KMS-11 (cell line): ENCODE measurements at regions not wholly inside any gene's neighbourhood (a gene's known extent, or its start where the extent isn't known, plus 50 kb on each side); places are given as distances from the start of the nearest gene placed in this dataset.

Source experiments
- H2AFZ ChIP-seq: fragments of 200-600 bp; sonication (generic); 2 replicates; pipeline ENCODE4 v1.6.1; 2016; ENCODE audit warnings: antibody characterized with exemption, mixed run types, low read depth
- H3K27ac ChIP-seq: fragments of 200-600 bp; sonication (generic); 2 replicates; pipeline ENCODE4 v1.6.1; 2016; ENCODE audit warnings: mild to moderate bottlenecking, mixed run types
- H3K27me3 ChIP-seq: fragments of 200-600 bp; sonication (generic); 2 replicates; pipeline ENCODE4 v1.6.1; 2017; ENCODE audit warnings: mild to moderate bottlenecking, low read depth, mixed run types, moderate library complexity; ENCODE audit not compliant: insufficient read depth
- H3K36me3 ChIP-seq: fragments of 200-600 bp; sonication (generic); 2 replicates; pipeline ENCODE4 v1.6.1; 2017; ENCODE audit warnings: mild to moderate bottlenecking, mixed run types; ENCODE audit not compliant: insufficient read depth
- H3K4me1 ChIP-seq: fragments of 200-600 bp; sonication (generic); 2 replicates; pipeline ENCODE4 v1.6.1; 2016; ENCODE audit warnings: mild to moderate bottlenecking, low read depth, mixed run types; ENCODE audit not compliant: poor library complexity, severe bottlenecking
- H3K4me2 ChIP-seq: fragments of 200-600 bp; sonication (generic); 2 replicates; pipeline ENCODE4 v1.7.0; 2016; ENCODE audit warnings: mild to moderate bottlenecking, mixed run types
- H3K4me3 ChIP-seq: fragments of 200-600 bp; sonication (generic); IDR thresholded peaks from 2 replicates; pipeline ENCODE4 v1.6.1; 2017; ENCODE audit warnings: low read depth, low read length, mixed read lengths; ENCODE audit not compliant: insufficient read depth
- H3K79me2 ChIP-seq: fragments of 200-600 bp; sonication (generic); 2 replicates; pipeline ENCODE4 v1.6.1; 2016; ENCODE audit warnings: low read depth, mixed run types; ENCODE audit not compliant: insufficient read depth
- H3K9ac ChIP-seq: fragments of 200-600 bp; sonication (generic); 2 replicates; pipeline ENCODE4 v1.6.1; 2016; ENCODE audit warnings: mild to moderate bottlenecking, mixed run types
- H4K20me1 ChIP-seq: fragments of 200-600 bp; sonication (generic); 2 replicates; pipeline ENCODE4 v1.6.1; 2016; ENCODE audit warnings: mild to moderate bottlenecking, mixed run types; ENCODE audit not compliant: insufficient read depth
- TF ChIP-seq, protein P1 (sequence below): fragments of 200-600 bp; sonication (generic); conservative IDR thresholded peaks from 2 replicates; pipeline ENCODE4 v1.6.1; 2017; ENCODE audit warnings: low read depth, mild to moderate bottlenecking, antibody characterized with exemption, low read length, moderate library complexity, mixed read lengths

DNA sequence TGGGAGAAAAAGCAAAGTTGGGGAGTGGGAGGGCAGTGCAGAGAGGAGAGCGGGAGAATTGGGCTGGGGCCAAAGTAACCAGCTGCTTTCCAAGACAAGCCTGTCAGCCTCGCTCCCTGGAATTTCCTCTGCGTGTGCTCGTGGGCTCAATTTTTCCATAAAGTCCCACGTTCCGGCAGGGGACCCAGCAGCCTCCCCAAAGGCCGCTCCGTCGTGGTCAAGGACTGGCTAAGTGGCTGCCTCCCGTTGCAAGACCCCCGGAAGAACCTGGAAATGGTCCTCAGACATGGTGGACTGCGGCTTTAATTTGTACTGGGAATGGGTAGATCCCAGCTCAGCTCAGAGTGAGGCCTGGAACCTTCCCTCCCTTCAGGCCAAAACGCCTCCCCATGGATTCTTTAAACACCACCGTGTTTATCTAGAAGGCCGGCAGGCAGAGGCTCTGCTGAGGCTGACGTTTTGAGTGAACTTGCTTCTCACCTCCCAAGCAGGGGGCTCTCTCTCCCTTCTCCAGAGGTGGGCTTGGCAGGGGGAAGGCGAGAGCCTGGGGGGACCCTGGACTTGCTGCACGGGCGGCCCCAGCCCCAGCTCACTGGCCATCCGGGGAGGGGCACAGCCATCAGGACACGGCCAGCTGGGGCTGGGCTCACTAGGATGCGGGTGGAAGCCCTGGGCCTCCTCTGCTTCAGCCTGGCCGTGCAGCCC is 190.0 kb downstream of the C16orf95 start:
- no peak overlapping the region for H3K27ac ChIP-seq
- no peaks in the 10 kb centered on the region for H3K36me3 ChIP-seq
- no peaks in the 10 kb centered on the region for H4K20me1 ChIP-seq
- H3K4me3 ChIP-seq: no peak overlapping the region
- no peaks in the 10 kb centered on the region for H3K4me1 ChIP-seq
- no peak overlapping the region for H2AFZ ChIP-seq
- H3K79me2 ChIP-seq: no peaks in the 10 kb centered on the region
- no peak overlapping the region for H3K4me2 ChIP-seq
- TF ChIP-seq, protein P1, sequence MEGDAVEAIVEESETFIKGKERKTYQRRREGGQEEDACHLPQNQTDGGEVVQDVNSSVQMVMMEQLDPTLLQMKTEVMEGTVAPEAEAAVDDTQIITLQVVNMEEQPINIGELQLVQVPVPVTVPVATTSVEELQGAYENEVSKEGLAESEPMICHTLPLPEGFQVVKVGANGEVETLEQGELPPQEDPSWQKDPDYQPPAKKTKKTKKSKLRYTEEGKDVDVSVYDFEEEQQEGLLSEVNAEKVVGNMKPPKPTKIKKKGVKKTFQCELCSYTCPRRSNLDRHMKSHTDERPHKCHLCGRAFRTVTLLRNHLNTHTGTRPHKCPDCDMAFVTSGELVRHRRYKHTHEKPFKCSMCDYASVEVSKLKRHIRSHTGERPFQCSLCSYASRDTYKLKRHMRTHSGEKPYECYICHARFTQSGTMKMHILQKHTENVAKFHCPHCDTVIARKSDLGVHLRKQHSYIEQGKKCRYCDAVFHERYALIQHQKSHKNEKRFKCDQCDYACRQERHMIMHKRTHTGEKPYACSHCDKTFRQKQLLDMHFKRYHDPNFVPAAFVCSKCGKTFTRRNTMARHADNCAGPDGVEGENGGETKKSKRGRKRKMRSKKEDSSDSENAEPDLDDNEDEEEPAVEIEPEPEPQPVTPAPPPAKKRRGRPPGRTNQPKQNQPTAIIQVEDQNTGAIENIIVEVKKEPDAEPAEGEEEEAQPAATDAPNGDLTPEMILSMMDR: no peak
- H3K9ac ChIP-seq: no peak overlapping the region
- peaks cover 4% of the 10 kb centered on the region; the same call in 1 of the 2 replicates for H3K27me3 ChIP-seq

DNA sequence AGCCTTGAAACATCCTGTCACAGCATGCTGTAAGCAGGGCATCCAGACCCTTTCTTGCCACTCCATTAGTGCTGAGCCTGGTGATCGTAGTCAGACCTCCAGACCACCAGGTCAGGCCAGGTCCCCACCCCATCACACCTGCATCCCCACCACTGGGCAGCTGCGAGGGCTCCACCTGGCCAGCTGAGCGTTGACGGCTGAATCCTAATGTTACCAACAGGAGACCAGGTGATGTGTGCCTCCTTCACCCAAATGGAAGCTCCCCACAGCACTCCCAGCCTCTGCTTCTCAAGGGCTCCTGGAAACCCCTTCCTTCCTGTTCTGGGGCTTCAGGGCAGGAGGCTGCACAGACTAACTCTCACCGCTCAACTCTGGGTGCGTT is 189.4 kb downstream of the C16orf95 start:
- Histone ChIP-seq H3K4me1 (no peaks in the 10 kb centered on the region), H3K36me3 (no peaks in the 10 kb centered on the region)
- TF ChIP-seq, protein P1: no peak

DNA sequence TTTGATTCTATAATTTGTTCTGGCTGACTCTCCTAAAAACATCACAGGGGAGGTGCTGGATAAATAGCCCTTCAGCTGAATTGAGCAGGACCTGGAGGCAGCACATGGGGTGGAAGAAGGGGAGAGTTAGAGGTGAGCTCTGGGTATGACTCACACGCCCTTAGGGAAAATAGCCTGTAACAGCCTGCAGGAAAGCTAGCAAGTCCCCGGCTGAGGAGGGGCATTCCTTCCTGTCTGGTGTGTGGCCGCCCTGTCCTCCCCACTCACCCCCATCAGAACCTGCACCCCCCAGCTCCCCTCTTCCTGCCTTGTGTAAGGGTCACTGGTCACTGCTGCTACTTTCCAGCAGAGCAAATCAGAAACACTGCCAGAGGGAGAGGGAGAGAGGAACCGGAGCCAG is 187.4 kb downstream of the C16orf95 start:
- H3K79me2 ChIP-seq: no peaks in the 10 kb centered on the region
- no peaks in the 10 kb centered on the region for H3K4me1 ChIP-seq
- no peaks in the 10 kb centered on the region for H3K36me3 ChIP-seq
- H3K9ac ChIP-seq: no peak overlapping the region
- H4K20me1 ChIP-seq: no peaks in the 10 kb centered on the region
- H2AFZ ChIP-seq: no peak overlapping the region
- H3K27ac ChIP-seq: no peak overlapping the region
- H3K27me3 ChIP-seq: peaks cover 4% of the 10 kb centered on the region; the same call in 1 of the 2 replicates
- TF ChIP-seq, protein P1: no peak
- no peak overlapping the region for H3K4me2 ChIP-seq
- no peak overlapping the region for H3K4me3 ChIP-seq

More for the DNA sequence above, 189.4 kb downstream of the C16orf95 start:
- H3K27ac ChIP-seq: no peak overlapping the region
- H3K79me2 ChIP-seq: no peaks in the 10 kb centered on the region
- H4K20me1 ChIP-seq: no peaks in the 10 kb centered on the region
- no peak overlapping the region for H2AFZ ChIP-seq
- no peak overlapping the region for H3K4me2 ChIP-seq
- no peak overlapping the region for H3K9ac ChIP-seq
- peaks cover 4% of the 10 kb centered on the region; the same call in 1 of the 2 replicates for H3K27me3 ChIP-seq
- H3K4me3 ChIP-seq: no peak overlapping the region

DNA sequence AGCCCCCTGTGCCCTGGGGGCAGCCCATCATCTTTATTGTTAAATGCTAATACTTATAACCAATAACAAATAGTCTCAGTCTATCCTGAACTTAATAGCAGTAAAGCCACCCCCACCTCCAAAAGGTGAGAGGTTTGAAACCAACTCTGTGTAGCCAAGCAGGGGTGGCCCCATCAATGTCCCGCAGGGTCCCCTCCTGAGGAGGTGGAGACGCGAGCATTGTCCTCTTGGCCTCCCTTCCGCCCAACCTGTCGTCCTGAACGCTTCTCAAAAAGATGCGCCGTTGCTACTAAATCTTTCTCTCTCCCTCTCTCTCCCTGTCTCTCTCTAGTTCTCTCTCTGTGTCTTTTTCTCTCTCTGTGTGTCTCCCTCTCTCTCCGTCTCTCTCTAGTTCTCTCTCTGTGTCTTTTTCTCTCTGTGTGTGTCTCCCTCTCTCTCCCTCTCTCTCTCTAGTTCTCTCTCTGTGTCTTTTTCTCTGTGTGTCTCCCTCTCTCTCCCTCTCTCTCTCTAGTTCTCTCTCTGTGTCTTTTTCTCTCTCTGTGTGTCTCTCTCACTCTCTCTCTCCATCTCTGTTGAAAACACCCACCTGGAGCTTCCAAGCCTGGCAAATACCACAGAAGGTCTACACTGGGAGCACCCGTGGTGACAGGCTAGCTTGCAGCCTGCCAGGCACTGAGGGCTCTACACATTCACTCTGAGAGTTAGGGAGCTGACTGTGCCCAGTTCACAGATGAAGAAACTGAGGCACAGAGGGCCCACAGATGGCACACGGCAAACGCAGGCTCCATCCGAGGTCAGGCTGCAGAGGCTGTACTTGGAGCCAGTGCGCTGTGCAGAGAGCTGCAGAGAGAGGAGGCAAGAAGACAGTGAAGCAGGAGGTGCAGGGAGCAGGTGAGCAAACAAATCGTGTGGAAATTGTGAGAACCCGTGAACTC is 185.9 kb downstream of the C16orf95 start:
- Histone ChIP-seq H3K4me3 (no peak overlapping the region), H4K20me1 (no peaks in the 10 kb centered on the region), H2AFZ (no peak overlapping the region), H3K27me3 (peaks cover 7% of the 10 kb centered on the region; the same call in 1 of the 2 replicates), H3K36me3 (no peaks in the 10 kb centered on the region), H3K4me1 (no peaks in the 10 kb centered on the region), H3K27ac (no peak overlapping the region), H3K79me2 (no peaks in the 10 kb centered on the region), H3K4me2 (no peak overlapping the region), H3K9ac (no peak overlapping the region)
- TF ChIP-seq, protein P1: no peak
